HEK293 (cell line): ENCODE measurements at regions not wholly inside any gene's neighbourhood (a gene's known extent, or its start where the extent isn't known, plus 50 kb on each side); places are given as distances from the start of the nearest gene placed in this dataset.

Experiments used
- GLI4 ChIP-seq: fragments of 450-650 bp; formaldehyde crosslinking; IDR thresholded peaks from 2 replicates; pipeline ENCODE4 v1.5.1; 2016; ENCODE audit warnings: missing biosample characterization, missing genetic modification characterization
- SP2 ChIP-seq: fragments of 450-650 bp; formaldehyde crosslinking; IDR thresholded peaks from 2 replicates; pipeline ENCODE4 v1.5.1; 2016; ENCODE audit warnings: missing biosample characterization, missing genetic modification characterization
- ZNF629 ChIP-seq: fragments of 450-650 bp; formaldehyde crosslinking; IDR thresholded peaks from 2 replicates; pipeline ENCODE4 v1.5.1; 2017; ENCODE audit warnings: missing biosample characterization, missing genetic modification characterization
- ZNF791 ChIP-seq: fragments of 450-650 bp; formaldehyde crosslinking; IDR thresholded peaks from 2 replicates; pipeline ENCODE4 v1.5.1; 2016; ENCODE audit warnings: missing biosample characterization, missing genetic modification characterization
- TF ChIP-seq, protein P1 (sequence below): fragments of 450-650 bp; formaldehyde crosslinking; IDR thresholded peaks from 2 replicates; pipeline ENCODE4 v1.5.1; 2016; ENCODE audit warnings: missing biosample characterization, missing genetic modification characterization, borderline replicate concordance
- TF ChIP-seq, protein P2 (sequence below): fragments of 450-650 bp; formaldehyde crosslinking; IDR thresholded peaks from 2 replicates; pipeline ENCODE4 v1.5.1; 2016; ENCODE audit warnings: missing biosample characterization, missing genetic modification characterization

DNA sequence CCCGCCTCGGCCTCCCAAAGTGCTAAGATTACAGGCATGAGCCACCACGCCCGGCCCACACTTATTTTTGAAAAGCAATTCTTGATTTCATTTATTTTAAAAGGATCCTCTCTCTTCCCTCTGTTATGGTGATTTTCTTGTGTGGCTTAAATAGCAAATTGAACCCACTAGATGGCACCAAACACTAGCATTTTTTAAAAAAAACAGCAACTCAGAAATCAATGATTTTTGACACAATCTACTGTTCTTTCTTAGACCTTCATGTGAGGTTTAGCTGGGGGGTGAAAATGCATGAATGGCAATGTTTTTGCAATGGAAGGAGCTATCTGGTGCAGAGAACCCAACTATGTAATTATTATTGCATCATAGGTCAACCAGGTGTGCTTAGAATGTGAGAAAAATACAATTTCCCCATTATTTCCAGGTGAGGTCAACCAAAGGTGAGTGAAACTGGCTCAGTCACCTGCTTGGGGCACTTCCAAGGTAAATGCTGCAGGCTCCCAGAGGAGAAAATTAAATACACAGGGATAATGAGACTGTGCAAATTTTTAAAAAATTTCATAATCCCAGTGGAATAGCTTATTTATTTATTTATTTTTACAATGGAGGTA lies 226.7 kb upstream of the PRKX start:
- TF ChIP-seq, protein P1, sequence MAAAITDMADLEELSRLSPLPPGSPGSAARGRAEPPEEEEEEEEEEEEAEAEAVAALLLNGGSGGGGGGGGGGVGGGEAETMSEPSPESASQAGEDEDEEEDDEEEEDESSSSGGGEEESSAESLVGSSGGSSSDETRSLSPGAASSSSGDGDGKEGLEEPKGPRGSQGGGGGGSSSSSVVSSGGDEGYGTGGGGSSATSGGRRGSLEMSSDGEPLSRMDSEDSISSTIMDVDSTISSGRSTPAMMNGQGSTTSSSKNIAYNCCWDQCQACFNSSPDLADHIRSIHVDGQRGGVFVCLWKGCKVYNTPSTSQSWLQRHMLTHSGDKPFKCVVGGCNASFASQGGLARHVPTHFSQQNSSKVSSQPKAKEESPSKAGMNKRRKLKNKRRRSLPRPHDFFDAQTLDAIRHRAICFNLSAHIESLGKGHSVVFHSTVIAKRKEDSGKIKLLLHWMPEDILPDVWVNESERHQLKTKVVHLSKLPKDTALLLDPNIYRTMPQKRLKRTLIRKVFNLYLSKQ (tag by site-specific recombination), result no peak
- TF ChIP-seq GLI4, result no peak
- no peak for TF ChIP-seq SP2 (tag by site-specific recombination)
- TF ChIP-seq, protein P2, sequence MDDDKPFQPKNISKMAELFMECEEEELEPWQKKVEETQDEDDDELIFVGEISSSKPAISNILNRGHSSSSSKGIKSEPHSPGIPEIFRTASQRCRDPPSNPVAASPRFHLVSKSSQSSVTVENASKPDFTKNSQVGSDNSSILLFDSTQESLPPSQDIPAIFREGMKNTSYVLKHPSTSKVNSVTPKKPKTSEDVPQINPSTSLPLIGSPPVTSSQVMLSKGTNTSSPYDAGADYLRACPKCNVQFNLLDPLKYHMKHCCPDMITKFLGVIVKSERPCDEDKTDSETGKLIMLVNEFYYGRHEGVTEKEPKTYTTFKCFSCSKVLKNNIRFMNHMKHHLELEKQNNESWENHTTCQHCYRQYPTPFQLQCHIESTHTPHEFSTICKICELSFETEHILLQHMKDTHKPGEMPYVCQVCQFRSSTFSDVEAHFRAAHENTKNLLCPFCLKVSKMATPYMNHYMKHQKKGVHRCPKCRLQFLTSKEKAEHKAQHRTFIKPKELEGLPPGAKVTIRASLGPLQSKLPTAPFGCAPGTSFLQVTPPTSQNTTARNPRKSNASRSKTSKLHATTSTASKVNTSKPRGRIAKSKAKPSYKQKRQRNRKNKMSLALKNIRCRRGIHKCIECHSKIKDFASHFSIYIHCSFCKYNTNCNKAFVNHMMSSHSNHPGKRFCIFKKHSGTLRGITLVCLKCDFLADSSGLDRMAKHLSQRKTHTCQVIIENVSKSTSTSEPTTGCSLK (tag by site-specific recombination), result no peak
- no peak for TF ChIP-seq ZNF629
- TF ChIP-seq ZNF791, result no peak
